Fibroblast of lung (primary cell): ENCODE measurements at regions not wholly inside any gene's neighbourhood (a gene's known extent, or its start where the extent isn't known, plus 50 kb on each side); places are given as distances from the start of the nearest gene placed in this dataset.

Experiments
- DNase-seq, 2 donors: peaks; one replicate each; pipeline versions ENCODE4 v3.0.0 to v3.0.0-alpha.2; 2010; ENCODE audit warnings: low read depth in 2 of 2
- H2AFZ ChIP-seq: 2 replicates; pipeline ENCODE4 v1.5.1; 2012; ENCODE audit warnings: low read length, control low read depth, inconsistent platforms
- H3K27ac ChIP-seq: 2 replicates; pipeline ENCODE4 v1.5.1; 2011; ENCODE audit warnings: low read length, control low read depth; ENCODE audit not compliant: insufficient read depth
- H3K27me3 ChIP-seq: 2 replicates; pipeline ENCODE4 v1.5.1; 2011; ENCODE audit warnings: mild to moderate bottlenecking, low read length; ENCODE audit not compliant: control insufficient read depth, insufficient read depth
- H3K36me3 ChIP-seq: 2 replicates; pipeline ENCODE4 v1.5.1; 2011; ENCODE audit warnings: low read length; ENCODE audit not compliant: control insufficient read depth, insufficient read depth
- H3K4me1 ChIP-seq: 2 replicates; pipeline ENCODE4 v1.5.1; 2011; ENCODE audit warnings: low read length; ENCODE audit not compliant: control insufficient read depth, insufficient read depth; ENCODE audit errors: extremely low read depth
- H3K4me2 ChIP-seq: 2 replicates; pipeline ENCODE4 v1.5.1; 2011; ENCODE audit warnings: low read length, control low read depth; ENCODE audit not compliant: insufficient read depth; ENCODE audit errors: extremely low read depth
- H3K4me3 ChIP-seq, 4 experiments: fragments of 200-600 bp in 1 of 4; sonication (generic) in 1 of 4; replicated peaks in 1 of 4; 2 replicates each; pipeline ENCODE4 v1.5.1; 2011 to 2016; ENCODE audit warnings: low read length in 4 of 4, low read depth in 3 of 4, mild to moderate bottlenecking in 3 of 4, control low read depth in 2 of 4, inconsistent platforms in 1 of 4, mixed read lengths in 1 of 4; ENCODE audit not compliant: insufficient read depth in 1 of 4; ENCODE audit errors: control extremely low read depth in 1 of 4
- H3K79me2 ChIP-seq: 2 replicates; pipeline ENCODE4 v1.5.1; 2012; ENCODE audit warnings: mild to moderate bottlenecking, low read length, inconsistent platforms; ENCODE audit not compliant: control insufficient read depth, insufficient read depth
- H3K9ac ChIP-seq: 2 replicates; pipeline ENCODE4 v1.5.1; 2011; ENCODE audit warnings: mild to moderate bottlenecking, low read length, control low read depth; ENCODE audit not compliant: insufficient read depth
- H3K9me3 ChIP-seq: 2 replicates; pipeline ENCODE4 v1.5.1; 2012; ENCODE audit warnings: low read depth, low read length; ENCODE audit not compliant: control insufficient read depth, insufficient read depth
- H4K20me1 ChIP-seq: 2 replicates; pipeline ENCODE4 v1.5.1; 2011; ENCODE audit warnings: low read length; ENCODE audit not compliant: control insufficient read depth, insufficient read depth; ENCODE audit errors: extremely low read depth
- EZH2 ChIP-seq: IDR thresholded peaks from 2 replicates; pipeline ENCODE4 v1.5.1; 2012; ENCODE audit warnings: low read length, control low read depth, mild to moderate bottlenecking; ENCODE audit errors: missing control alignments
- TF ChIP-seq, protein P1 (sequence below), 2 donors: IDR thresholded peaks in 1 of 2; conservative IDR thresholded peaks in 1 of 2; 1 replicate in 1 of 2; 2 replicates in 1 of 2; pipeline ENCODE4 v1.5.1; 2011 to 2012; ENCODE audit warnings: low read length in 2 of 2, control low read depth in 1 of 2, inconsistent platforms in 1 of 2, low read depth in 1 of 2, mild to moderate bottlenecking in 1 of 2

DNA sequence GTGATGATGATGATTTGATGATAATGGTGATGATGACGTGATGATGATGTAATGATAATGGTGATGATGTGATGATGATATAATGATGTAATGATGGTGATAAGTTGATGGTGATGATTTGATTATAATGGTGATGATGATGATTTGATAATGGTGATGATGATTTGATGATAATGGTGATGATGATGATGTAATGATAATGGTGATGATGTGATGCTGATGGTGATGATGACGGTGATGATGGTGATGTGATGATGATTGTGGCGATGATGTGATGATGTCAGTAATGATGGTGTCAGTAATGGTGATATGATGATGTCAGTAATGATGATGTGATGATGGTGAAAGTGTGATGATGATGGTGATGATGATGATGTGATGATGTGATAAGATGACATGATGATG is 613.4 kb downstream of the AACS start:
- no peaks in the 10 kb centered on the region for H3K4me1 ChIP-seq
- H3K27ac ChIP-seq = no peak overlapping the region
- H2AFZ ChIP-seq = no peak overlapping the region
- DNase-seq = no peak
- no peaks in the 10 kb centered on the region for H3K79me2 ChIP-seq
- no peaks in the 10 kb centered on the region for H3K36me3 ChIP-seq
- H3K9me3 ChIP-seq = peaks cover 1% of the 10 kb centered on the region
- no peaks in the 10 kb centered on the region for H4K20me1 ChIP-seq
- H3K4me2 ChIP-seq = no peak overlapping the region
- H3K9ac ChIP-seq = no peak overlapping the region
- no peaks in the 10 kb centered on the region for H3K27me3 ChIP-seq
- no peak for TF ChIP-seq EZH2
- TF ChIP-seq, protein P1, sequence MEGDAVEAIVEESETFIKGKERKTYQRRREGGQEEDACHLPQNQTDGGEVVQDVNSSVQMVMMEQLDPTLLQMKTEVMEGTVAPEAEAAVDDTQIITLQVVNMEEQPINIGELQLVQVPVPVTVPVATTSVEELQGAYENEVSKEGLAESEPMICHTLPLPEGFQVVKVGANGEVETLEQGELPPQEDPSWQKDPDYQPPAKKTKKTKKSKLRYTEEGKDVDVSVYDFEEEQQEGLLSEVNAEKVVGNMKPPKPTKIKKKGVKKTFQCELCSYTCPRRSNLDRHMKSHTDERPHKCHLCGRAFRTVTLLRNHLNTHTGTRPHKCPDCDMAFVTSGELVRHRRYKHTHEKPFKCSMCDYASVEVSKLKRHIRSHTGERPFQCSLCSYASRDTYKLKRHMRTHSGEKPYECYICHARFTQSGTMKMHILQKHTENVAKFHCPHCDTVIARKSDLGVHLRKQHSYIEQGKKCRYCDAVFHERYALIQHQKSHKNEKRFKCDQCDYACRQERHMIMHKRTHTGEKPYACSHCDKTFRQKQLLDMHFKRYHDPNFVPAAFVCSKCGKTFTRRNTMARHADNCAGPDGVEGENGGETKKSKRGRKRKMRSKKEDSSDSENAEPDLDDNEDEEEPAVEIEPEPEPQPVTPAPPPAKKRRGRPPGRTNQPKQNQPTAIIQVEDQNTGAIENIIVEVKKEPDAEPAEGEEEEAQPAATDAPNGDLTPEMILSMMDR (conservative IDR thresholded peaks at IDR 0.05 in 1 of 2, IDR thresholded peaks at IDR 0.05 in 1 of 2; ENCODE audit: low read depth in 1 of 2, low read length in 2 of 2) = no peak
- H3K4me3 ChIP-seq = no peak overlapping the region

DNA sequence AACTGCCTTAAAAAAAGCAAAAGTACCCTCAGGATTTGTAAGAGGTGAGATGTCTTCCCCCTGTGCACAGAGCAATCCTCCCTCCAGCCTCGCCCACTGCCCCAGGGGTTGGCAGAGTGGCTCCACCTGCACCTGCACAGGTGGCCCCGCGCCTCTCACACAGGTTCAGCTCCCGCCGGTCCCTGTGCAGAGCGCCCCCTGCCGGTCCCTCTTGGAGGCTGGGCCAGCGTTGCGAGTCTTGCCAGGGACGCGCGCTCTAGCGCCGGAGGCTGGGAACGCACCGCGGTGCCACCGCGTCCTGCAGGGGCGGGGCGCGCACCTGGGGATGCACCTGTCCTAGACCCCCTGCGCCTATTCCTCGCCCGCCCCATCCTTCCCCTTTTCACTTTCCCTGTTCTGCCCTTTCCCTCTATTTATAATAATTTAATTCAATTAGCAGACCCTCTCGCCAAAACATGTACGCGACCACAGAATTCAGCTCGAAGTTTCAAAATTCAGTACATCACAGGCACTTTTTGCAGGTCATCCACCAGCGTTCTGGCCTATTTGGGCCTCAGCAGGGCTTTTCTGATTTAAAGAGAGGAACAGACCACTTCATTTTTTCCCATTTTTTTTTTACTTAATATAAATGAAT is 618.6 kb downstream of the AACS start:
- H3K4me3 ChIP-seq = no peak overlapping the region
- no peaks in the 10 kb centered on the region for H4K20me1 ChIP-seq
- H2AFZ ChIP-seq = no peak overlapping the region
- TF ChIP-seq EZH2 = no peak
- TF ChIP-seq, protein P1 (conservative IDR thresholded peaks at IDR 0.05 in 1 of 2, IDR thresholded peaks at IDR 0.05 in 1 of 2; ENCODE audit: low read depth in 1 of 2, low read length in 2 of 2) = no peak
- no peaks in the 10 kb centered on the region for H3K27me3 ChIP-seq
- no peak for DNase-seq
- H3K4me1 ChIP-seq = no peaks in the 10 kb centered on the region
- H3K9me3 ChIP-seq = no peaks in the 10 kb centered on the region
- no peak overlapping the region for H3K4me2 ChIP-seq
- no peak overlapping the region for H3K9ac ChIP-seq
- H3K79me2 ChIP-seq = no peaks in the 10 kb centered on the region
- H3K27ac ChIP-seq = no peak overlapping the region
- H3K36me3 ChIP-seq = no peaks in the 10 kb centered on the region

DNA sequence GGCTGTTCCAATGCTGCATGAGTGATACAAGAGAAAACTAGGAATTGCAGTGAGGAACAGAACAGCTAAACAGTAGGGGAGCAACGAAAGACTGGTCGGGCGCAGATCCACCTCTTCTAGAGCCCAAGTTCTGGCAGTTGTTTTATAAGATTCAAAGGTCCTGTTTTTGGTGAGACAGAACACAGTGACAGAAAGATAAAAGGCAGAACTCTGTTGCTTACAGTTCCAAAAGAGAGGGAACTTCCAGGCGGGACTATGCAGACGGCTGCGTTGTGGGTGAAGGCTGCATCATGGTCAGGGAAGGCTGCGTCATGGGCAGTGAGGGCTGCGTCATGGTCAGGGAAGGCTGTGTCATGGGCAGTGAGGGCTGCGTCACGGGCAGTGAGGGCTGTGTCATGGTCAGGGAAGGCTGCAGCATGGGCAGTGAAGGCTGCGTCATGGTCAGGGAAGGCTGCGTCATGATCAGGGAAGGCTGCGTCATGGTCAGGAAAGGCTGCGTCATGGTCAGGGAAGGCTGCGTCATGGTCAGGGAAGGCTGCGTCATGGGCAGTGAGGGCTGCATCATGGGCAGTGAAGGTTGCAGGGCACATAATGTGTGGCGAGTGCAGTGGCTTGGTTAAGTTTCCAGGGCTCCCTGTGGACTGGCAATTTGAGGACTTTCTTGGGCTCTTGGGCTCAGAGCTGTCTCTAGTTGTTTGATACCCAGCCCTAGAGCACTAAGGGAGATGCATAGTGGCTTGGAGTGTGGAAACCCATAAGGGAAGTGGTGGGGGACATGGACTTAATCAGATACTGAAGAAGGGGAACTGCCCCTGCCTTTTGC is 619.9 kb downstream of the AACS start:
- H3K27me3 ChIP-seq = no peaks in the 10 kb centered on the region
- H3K9me3 ChIP-seq = no peaks in the 10 kb centered on the region
- H3K79me2 ChIP-seq = no peaks in the 10 kb centered on the region
- no peaks in the 10 kb centered on the region for H3K4me1 ChIP-seq
- H3K27ac ChIP-seq = no peak overlapping the region
- TF ChIP-seq, protein P1 (conservative IDR thresholded peaks at IDR 0.05 in 1 of 2, IDR thresholded peaks at IDR 0.05 in 1 of 2; ENCODE audit: low read depth in 1 of 2, low read length in 2 of 2) = no peak
- no peak for TF ChIP-seq EZH2
- H2AFZ ChIP-seq = no peak overlapping the region
- no peak overlapping the region for H3K4me3 ChIP-seq
- no peaks in the 10 kb centered on the region for H4K20me1 ChIP-seq
- no peak for DNase-seq
- H3K4me2 ChIP-seq = no peak overlapping the region
- no peaks in the 10 kb centered on the region for H3K36me3 ChIP-seq
- H3K9ac ChIP-seq = no peak overlapping the region
